ENCODE measurements at regions not wholly inside any gene's neighbourhood (a gene's known extent, or its start where the extent isn't known, plus 50 kb on each side); places are given as distances from the start of the nearest gene placed in this dataset.

GRCh38 chr1:231107600-231108326 lies 54.1 kb upstream of the TRIM67 start:
- TF ChIP-seq CTCF (IDR thresholded peaks at IDR 0.05; ENCODE audit: insufficient read depth, low read length, poor library complexity, severe bottlenecking) = no peak
- TF ChIP-seq EZH2phosphoT487 (conservative IDR thresholded peaks at IDR 0.05; ENCODE audit: low read length) = no peak
